ENCODE measurements at regions not wholly inside any gene's neighbourhood (a gene's known extent, or its start where the extent isn't known, plus 50 kb on each side); places are given as distances from the start of the nearest gene placed in this dataset.

DNA sequence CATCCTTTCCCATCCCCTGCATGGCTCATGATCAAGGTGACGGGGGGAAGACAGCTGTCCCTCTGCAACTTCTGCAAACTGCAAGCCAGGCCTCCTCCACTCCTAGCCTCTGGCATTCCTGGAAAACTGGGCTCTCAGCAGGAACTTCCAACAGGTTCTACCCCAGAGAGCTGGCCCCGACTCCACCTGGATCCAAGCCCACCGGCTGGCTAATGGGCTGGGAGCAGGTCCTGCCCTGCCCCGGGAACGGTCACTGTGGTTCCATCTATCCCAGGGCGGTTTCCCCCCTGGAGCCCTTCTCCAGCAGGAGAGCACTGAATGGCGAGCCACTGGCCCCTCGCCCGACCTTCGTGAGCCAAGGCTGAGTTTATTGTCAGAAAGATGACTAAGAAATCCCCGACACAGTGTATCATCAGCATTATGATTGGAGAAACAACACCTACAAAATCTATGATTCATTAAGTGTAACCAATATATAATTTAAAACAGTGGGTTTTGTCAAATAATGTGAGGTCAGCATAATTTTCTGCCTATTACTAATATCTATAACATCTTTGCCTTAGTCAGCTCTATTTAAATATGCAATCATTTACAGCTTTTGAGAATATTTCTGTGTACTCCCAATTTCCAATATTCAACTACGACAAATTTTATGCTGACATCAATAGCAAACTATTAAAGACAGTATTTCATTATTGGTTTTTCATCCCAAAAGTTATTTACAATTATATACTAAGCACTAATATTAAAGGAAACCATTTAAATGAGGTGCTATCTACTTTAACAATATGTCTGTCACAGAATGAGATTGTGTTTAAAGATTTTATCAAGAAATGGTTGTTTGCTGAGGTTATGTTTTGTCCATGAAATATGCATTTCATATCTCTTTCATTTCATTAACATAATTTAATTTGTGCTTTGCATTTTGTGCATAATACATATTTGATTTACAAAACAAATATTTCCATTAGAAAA is 133.0 kb downstream of the URI1 start:
- Histone ChIP-seq H3K4me3 (ENCODE audit: low read length) (no peak overlapping the region), H4K20me1 (ENCODE audit: insufficient read depth, low read length) (no peaks in the 10 kb centered on the region), H3K4me2 (ENCODE audit: low read depth, low read length) (no peak overlapping the region), H3K9me3 (replicated peaks; ENCODE audit: insufficient read depth, low read length) (no peaks in the 10 kb centered on the region), H3K36me3 (replicated peaks; ENCODE audit: insufficient read depth, low read length) (no peaks in the 10 kb centered on the region), H3K27me3 (replicated peaks; ENCODE audit: insufficient read depth, low read length) (peaks cover 96% of the 10 kb centered on the region), H3K9ac (ENCODE audit: low read length) (no peak overlapping the region), H3K9me2 (replicated peaks; ENCODE audit: insufficient read depth, low read length) (no peaks in the 10 kb centered on the region), H3K4me1 (ENCODE audit: low read length) (no peaks in the 10 kb centered on the region), H3K79me2 (ENCODE audit: low read length) (no peaks in the 10 kb centered on the region), H3F3A (ENCODE audit: insufficient read depth, low read length) (no peaks in the 10 kb centered on the region), H3K27ac (ENCODE audit: low read length) (no peak overlapping the region), H2AFZ (ENCODE audit: low read length) (no peak overlapping the region)
- TF ChIP-seq CTCF (IDR thresholded peaks at IDR 0.05; ENCODE audit: low read length) (no peak), EZH2 (optimal IDR thresholded peaks at IDR 0.05; ENCODE audit: low read depth, low read length) (no peak), EZH2phosphoT487 (IDR thresholded peaks at IDR 0.05; ENCODE audit: low read length) (no peak)
- DNase-seq = no peak

DNA sequence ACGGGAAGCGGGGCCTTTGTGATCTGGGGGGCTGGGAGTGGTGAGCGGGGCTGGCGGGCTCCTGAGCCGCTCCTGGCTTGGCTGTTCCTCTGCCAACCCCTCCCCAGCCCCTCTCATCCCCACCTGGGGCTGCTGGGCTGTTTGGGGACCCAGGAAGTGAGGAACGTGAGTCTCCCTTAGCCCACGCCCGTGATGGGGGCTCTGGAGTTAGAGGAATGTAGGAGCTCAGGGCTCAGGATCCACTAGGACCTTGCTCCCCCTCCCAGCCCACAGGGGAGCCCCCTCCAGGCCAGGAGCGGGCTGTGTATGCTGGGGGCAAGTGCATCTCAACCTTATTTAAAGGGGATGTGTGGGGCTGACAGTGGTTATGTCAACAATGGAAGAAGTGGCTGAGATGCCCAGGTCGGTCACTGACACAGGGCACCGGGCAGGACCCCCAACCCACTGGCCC is 134.1 kb downstream of the URI1 start:
- Histone ChIP-seq H3K9me2 (replicated peaks; ENCODE audit: insufficient read depth, low read length) (no peaks in the 10 kb centered on the region), H3K4me2 (ENCODE audit: low read depth, low read length) (no peak overlapping the region), H3K9me3 (replicated peaks; ENCODE audit: insufficient read depth, low read length) (no peaks in the 10 kb centered on the region), H4K20me1 (ENCODE audit: insufficient read depth, low read length) (no peaks in the 10 kb centered on the region), H3K27me3 (replicated peaks; ENCODE audit: insufficient read depth, low read length) (peaks cover 93% of the 10 kb centered on the region), H3K79me2 (ENCODE audit: low read length) (no peaks in the 10 kb centered on the region), H3K36me3 (replicated peaks; ENCODE audit: insufficient read depth, low read length) (no peaks in the 10 kb centered on the region), H3K27ac (ENCODE audit: low read length) (no peak overlapping the region), H3K4me1 (ENCODE audit: low read length) (no peaks in the 10 kb centered on the region), H3K4me3 (ENCODE audit: low read length) (no peak overlapping the region), H3F3A (ENCODE audit: insufficient read depth, low read length) (no peaks in the 10 kb centered on the region), H2AFZ (ENCODE audit: low read length) (no peak overlapping the region), H3K9ac (ENCODE audit: low read length) (no peak overlapping the region)
- TF ChIP-seq CTCF (IDR thresholded peaks at IDR 0.05; ENCODE audit: low read length) = no peak
- no peak for TF ChIP-seq EZH2phosphoT487 (IDR thresholded peaks at IDR 0.05; ENCODE audit: low read length)
- no peak for TF ChIP-seq EZH2 (optimal IDR thresholded peaks at IDR 0.05; ENCODE audit: low read depth, low read length)
- DNase-seq = no peak

GRCh38 chr19:30076751-30077670 is 135.0 kb downstream of the URI1 start:
- Histone ChIP-seq H3F3A (ENCODE audit: insufficient read depth, low read length) (no peaks in the 10 kb centered on the region), H2AFZ (ENCODE audit: low read length) (no peak overlapping the region), H3K9me2 (replicated peaks; ENCODE audit: insufficient read depth, low read length) (no peaks in the 10 kb centered on the region), H3K27me3 (replicated peaks; ENCODE audit: insufficient read depth, low read length) (peaks cover 93% of the 10 kb centered on the region), H3K4me2 (ENCODE audit: low read depth, low read length) (no peak overlapping the region), H3K9me3 (replicated peaks; ENCODE audit: insufficient read depth, low read length) (no peaks in the 10 kb centered on the region), H3K4me3 (ENCODE audit: low read length) (no peak overlapping the region), H3K79me2 (ENCODE audit: low read length) (no peaks in the 10 kb centered on the region), H3K4me1 (ENCODE audit: low read length) (no peaks in the 10 kb centered on the region), H3K27ac (ENCODE audit: low read length) (no peak overlapping the region), H4K20me1 (ENCODE audit: insufficient read depth, low read length) (no peaks in the 10 kb centered on the region), H3K36me3 (replicated peaks; ENCODE audit: insufficient read depth, low read length) (no peaks in the 10 kb centered on the region), H3K9ac (ENCODE audit: low read length) (no peak overlapping the region)
- no peak for DNase-seq
- TF ChIP-seq EZH2phosphoT487 (IDR thresholded peaks at IDR 0.05; ENCODE audit: low read length) (no peak), CTCF (IDR thresholded peaks at IDR 0.05; ENCODE audit: low read length) (no peak), EZH2 (optimal IDR thresholded peaks at IDR 0.05; ENCODE audit: low read depth, low read length) (no peak)

All from MM.1S (cell line).